ENCODE measurements at regions not wholly inside any gene's neighbourhood (a gene's known extent, or its start where the extent isn't known, plus 50 kb on each side); places are given as distances from the start of the nearest gene placed in this dataset.

DNA sequence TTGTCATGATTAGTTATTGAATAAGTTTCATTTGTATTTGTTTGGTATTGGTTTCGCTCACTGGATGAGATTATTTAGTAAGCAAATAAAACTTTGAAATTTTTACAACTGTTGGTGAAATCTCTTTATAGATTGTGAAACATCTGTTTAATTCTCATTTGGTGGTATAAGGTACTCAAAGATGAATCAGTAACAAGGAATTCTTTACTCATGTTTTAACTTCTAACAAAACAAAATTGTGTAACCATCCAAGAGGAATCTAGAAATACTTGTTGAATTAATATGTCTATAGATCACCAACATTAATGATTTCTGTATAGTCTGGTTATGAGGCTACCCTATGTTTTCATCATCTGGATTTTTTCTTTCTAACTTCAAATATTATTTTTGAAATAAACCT, 62.8 kb upstream of the USP25 start:
- FAIRE-seq, result no peak
- intact Hi-C loops (cut with micrococcal nuclease; ENCODE audit: unreplicated experiment), result no loop called here
- H2AFZ ChIP-seq (ENCODE audit: control insufficient read depth, low read depth, low read length), result no peak overlapping the region
- no peak overlapping the region for H3K4me2 ChIP-seq (ENCODE audit: control insufficient read depth, insufficient read depth)
- ChIA-PET CTCF (no interaction called here), POLR2A (no interaction called here), SMC1A (ENCODE audit: uncharacterized antibody, unreplicated experiment) (interaction anchor here (1.3 kb wide), 1 partner anchor 20 kb away, joined by 4 read pairs; no protein-coding TSS in a partner anchor), RAD21 (ENCODE audit: unreplicated experiment) (no interaction called here)
- H3K79me2 ChIP-seq (ENCODE audit: control insufficient read depth, insufficient read depth, low read length), result no peaks in the 10 kb centered on the region
- WGBS (ENCODE audit: insufficient coverage, insufficient replicate concordance, low lambda C conversion rate, missing lambda C conversion rate), result 0% methylated on average over 1 of the region's 1 CpG
- in situ Hi-C loops (cut with MboI), result no loop called here
- H3K4me3 ChIP-seq, result no peak overlapping the region
- no TSS peak for BruUV-seq (replicated peaks)
- TF ChIP-seq, protein P1, sequence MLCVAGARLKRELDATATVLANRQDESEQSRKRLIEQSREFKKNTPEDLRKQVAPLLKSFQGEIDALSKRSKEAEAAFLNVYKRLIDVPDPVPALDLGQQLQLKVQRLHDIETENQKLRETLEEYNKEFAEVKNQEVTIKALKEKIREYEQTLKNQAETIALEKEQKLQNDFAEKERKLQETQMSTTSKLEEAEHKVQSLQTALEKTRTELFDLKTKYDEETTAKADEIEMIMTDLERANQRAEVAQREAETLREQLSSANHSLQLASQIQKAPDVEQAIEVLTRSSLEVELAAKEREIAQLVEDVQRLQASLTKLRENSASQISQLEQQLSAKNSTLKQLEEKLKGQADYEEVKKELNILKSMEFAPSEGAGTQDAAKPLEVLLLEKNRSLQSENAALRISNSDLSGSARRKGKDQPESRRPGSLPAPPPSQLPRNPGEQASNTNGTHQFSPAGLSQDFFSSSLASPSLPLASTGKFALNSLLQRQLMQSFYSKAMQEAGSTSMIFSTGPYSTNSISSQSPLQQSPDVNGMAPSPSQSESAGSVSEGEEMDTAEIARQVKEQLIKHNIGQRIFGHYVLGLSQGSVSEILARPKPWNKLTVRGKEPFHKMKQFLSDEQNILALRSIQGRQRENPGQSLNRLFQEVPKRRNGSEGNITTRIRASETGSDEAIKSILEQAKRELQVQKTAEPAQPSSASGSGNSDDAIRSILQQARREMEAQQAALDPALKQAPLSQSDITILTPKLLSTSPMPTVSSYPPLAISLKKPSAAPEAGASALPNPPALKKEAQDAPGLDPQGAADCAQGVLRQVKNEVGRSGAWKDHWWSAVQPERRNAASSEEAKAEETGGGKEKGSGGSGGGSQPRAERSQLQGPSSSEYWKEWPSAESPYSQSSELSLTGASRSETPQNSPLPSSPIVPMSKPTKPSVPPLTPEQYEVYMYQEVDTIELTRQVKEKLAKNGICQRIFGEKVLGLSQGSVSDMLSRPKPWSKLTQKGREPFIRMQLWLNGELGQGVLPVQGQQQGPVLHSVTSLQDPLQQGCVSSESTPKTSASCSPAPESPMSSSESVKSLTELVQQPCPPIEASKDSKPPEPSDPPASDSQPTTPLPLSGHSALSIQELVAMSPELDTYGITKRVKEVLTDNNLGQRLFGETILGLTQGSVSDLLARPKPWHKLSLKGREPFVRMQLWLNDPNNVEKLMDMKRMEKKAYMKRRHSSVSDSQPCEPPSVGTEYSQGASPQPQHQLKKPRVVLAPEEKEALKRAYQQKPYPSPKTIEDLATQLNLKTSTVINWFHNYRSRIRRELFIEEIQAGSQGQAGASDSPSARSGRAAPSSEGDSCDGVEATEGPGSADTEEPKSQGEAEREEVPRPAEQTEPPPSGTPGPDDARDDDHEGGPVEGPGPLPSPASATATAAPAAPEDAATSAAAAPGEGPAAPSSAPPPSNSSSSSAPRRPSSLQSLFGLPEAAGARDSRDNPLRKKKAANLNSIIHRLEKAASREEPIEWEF (IDR thresholded peaks at IDR 0.05; ENCODE audit: insufficient replicate concordance, low read depth, low read length), result no peak
- TF ChIP-seq IKZF2 (IDR thresholded peaks at IDR 0.05) (no peak), NRF1 (conservative IDR thresholded peaks at IDR 0.05; ENCODE audit: low read depth, low read length) (no peak), RAD21 (IDR thresholded peaks at IDR 0.05; ENCODE audit: insufficient read depth, low read depth, low read length) (no peak), HDGF (IDR thresholded peaks at IDR 0.05) (no peak), RB1 (IDR thresholded peaks at IDR 0.05; ENCODE audit: borderline replicate concordance) (no peak)
- TF ChIP-seq, protein P2, sequence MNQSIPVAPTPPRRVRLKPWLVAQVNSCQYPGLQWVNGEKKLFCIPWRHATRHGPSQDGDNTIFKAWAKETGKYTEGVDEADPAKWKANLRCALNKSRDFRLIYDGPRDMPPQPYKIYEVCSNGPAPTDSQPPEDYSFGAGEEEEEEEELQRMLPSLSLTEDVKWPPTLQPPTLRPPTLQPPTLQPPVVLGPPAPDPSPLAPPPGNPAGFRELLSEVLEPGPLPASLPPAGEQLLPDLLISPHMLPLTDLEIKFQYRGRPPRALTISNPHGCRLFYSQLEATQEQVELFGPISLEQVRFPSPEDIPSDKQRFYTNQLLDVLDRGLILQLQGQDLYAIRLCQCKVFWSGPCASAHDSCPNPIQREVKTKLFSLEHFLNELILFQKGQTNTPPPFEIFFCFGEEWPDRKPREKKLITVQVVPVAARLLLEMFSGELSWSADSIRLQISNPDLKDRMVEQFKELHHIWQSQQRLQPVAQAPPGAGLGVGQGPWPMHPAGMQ (IDR thresholded peaks at IDR 0.05; ENCODE audit: borderline replicate concordance), result no peak
- TF ChIP-seq, protein P3, sequence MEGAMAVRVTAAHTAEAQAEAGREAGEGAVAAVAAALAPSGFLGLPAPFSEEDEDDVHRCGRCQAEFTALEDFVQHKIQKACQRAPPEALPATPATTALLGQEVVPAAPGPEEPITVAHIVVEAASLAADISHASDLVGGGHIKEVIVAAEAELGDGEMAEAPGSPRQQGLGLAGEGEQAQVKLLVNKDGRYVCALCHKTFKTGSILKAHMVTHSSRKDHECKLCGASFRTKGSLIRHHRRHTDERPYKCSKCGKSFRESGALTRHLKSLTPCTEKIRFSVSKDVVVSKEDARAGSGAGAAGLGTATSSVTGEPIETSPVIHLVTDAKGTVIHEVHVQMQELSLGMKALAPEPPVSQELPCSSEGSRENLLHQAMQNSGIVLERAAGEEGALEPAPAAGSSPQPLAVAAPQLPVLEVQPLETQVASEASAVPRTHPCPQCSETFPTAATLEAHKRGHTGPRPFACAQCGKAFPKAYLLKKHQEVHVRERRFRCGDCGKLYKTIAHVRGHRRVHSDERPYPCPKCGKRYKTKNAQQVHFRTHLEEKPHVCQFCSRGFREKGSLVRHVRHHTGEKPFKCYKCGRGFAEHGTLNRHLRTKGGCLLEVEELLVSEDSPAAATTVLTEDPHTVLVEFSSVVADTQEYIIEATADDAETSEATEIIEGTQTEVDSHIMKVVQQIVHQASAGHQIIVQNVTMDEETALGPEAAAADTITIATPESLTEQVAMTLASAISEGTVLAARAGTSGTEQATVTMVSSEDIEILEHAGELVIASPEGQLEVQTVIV (IDR thresholded peaks at IDR 0.05; ENCODE audit: borderline replicate concordance, partially characterized antibody), result no peak
- H3K9me3 ChIP-seq (replicated peaks; ENCODE audit: control insufficient read depth, insufficient read depth, low read length), result no peaks in the 10 kb centered on the region
- no peaks in the 10 kb centered on the region for H4K20me1 ChIP-seq (ENCODE audit: control insufficient read depth, insufficient read depth)
- no peak overlapping the region for H3K27ac ChIP-seq (ENCODE audit: control insufficient read depth, insufficient read depth)
- H3K9ac ChIP-seq (ENCODE audit: control insufficient read depth, insufficient read depth, low read length), result no peak overlapping the region
- ATAC-seq, result no peak
- no peaks in the 10 kb centered on the region for H3K36me3 ChIP-seq (ENCODE audit: control insufficient read depth in 2 of 2, insufficient read depth in 2 of 2, low read length in 1 of 2)
- DNase-seq (ENCODE audit: low read depth, low spot score), result no peak
- no peaks in the 10 kb centered on the region for H3K27me3 ChIP-seq (replicated peaks in 1 of 2; ENCODE audit: control insufficient read depth in 2 of 2, insufficient read depth in 2 of 2, low read length in 1 of 2)
- H3K4me1 ChIP-seq (ENCODE audit: control insufficient read depth, insufficient read depth, low read length), result no peaks in the 10 kb centered on the region
